Activated naive CD4-positive, alpha-beta T cell treated with anti-CD3 and anti-CD28 coated beads, Interleukin-2, amount 50 U/mL, for 16 hours (primary cell): ENCODE measurements at regions not wholly inside any gene's neighbourhood (a gene's known extent, or its start where the extent isn't known, plus 50 kb on each side); places are given as distances from the start of the nearest gene placed in this dataset.
"Not testable (repeated sequence)": the region's sequence is repeated elsewhere in the genome, so short reads cannot be mapped to it uniquely, and the experiment has no call there.

Experiments used
- DNase-seq: peaks from one replicate; pipeline ENCODE4 v3.0.0-alpha.2; 2020

DNA sequence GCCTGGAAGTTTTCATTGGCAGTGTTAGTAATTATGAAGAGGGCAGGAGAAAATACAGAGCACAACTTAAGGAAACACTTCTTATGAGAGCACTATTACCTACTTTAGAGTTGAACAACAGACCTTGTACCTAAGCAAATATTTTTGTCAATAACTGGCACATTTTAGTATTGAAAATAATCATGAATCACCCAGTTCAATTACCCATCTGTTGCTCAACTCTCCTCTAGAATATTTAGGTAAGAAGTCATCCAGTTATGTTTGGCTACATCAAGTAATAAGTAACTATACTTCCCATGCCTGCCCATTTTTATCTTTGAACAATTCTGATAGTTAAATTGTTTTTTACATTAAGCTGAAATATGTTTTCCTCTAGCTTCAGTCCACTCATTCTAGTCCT lies 893.4 kb downstream of the DIAPH3 start:
- DNase-seq: no peak

DNA sequence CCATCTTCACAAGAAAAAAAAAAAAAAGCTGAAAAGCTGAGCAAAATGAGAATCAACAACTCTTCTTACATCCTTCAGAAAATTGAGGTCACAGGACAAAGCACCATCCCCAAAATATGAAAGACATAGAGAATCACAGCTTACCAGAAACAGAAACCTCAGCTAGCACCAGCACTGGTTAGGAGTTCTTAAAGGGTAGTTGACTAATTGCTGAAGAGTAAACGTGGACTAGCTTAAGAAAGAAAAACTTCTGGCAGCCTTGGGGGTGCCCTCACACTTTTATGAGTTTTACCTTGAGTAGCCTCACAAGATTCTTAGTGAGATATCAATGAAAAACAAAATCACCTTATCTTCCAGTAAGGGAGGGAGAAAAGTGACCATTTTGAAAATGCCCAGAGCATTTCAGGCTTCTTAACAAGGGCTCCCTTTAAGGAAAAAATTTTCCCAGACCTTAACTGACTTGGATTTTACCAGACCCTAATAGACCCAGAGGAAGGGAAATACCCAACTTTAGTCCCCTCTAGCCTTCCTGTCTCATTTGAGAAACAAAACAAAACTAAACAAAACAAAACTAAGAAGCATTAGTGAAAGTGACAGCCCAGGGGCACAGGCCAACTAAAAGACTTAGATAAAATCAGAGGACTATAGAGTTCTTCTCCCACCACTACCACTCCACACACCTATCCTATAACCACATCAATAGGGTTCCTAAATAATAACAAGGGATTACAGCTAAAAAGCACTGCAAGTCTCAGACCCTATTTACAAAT lies 888.6 kb downstream of the DIAPH3 start:
- DNase-seq: no peak

DNA sequence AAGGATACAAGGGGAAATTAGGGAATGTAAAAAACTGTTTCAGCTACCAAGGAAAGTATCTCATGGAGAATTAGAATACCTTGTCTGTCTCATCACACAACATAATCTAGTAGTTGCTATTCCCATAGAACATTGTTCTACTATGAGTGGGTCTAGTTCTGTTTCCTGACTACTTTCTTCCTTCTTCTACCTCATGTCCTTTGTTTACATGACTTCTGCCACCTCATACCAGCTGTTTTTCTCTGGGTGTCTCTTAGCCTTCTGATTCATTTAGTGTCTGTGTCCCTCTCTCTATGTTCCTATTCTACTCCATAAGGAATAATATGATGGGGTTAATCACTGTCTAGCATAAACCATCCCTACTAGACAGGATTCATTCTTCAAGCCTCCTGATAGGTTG lies 887.3 kb downstream of the DIAPH3 start:
- DNase-seq: no peak

DNA sequence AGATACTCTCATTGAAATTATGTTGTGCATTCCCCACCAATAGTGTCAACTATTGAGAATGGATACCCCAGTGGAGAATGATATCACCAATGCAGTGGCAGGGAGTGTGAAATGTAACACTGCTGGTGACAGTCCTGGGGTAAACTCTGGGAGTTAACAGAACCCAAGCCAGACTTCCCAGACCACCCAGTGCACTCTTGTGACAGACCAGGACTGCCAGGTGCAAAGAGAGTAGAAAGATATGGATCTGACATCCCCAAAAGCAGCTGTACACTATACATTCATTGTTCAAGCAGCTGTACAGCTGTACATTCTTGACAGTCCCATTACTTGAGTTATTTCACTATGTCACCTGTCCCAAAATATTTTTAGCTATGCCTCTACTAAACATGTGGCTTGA lies 886.6 kb downstream of the DIAPH3 start:
- DNase-seq: no peak

DNA sequence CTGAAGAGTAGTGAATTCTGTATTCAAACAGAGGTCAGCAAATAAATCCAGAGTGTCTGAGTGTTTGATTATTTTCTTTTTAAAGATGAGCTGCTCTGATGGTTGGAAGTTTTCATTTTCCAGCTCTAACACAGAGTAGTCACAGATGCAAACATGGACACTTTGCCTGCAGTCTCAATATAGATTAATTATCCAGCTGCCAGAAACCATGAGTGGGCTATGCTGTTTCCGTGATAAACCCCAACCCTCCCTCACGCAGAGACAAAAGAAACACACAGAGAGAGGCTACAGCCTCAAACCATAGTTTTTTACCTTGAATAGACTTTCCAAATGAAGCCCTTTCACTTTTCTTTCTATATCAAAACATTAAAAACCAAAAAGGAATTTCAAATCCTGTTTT lies 884.7 kb downstream of the DIAPH3 start:
- DNase-seq: no peak

DNA sequence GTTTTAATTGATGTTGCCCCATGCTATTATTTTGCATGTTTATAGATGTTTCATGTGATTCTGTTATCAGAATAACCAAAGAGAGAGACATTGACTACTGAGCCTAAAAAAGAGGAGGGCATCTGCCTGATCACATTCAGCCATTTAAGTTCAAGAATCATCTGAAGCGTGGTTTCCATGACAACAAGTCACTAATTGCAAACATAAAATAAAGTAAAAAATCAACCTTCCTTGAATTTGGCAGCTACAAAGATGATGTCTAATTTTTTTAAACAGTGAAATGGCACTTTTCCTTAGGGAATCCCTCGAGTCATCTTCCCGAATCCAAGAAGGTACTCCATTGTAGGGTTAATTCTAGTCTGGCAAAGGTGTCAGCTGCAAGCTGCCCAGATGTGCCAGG lies 884.2 kb downstream of the DIAPH3 start:
- DNase-seq: no peak

DNA sequence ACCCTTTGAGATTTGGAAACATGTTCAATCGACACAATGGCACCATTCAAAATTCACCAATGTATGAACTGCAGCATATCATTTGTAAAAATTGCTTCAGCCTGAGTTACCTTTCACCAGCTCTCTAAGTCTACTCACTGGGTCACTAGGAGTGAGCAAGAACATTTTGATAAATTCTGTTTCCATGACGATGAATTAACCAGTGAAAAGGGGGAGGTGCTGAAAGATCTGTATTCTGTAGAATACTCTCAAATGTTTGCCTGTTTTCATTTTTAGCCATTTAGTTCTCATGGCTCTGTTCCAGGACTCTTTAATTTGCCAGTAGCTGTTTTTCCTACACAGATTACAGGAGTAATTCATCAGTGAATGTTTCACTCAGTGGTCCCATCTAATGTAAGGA lies 883.4 kb downstream of the DIAPH3 start:
- DNase-seq: no peak

DNA sequence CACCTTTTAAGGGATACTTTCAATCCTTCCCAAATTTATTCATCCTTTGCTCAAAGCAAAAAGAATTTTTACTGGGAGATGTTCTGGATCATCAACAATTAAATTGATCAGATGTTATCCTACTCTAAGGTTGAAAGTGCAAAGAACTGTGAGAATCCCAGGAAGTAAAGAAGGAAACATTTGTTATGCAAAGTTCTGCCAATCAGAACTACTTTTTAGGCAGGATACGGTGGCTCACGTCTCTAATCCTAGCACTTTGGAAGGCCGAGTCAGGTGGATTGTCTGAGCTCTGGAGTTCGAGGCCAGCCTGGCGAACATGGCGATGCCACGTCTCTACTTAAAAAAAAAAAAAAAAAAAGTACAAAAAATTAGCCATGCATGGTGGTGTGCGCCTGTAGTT lies 882.3 kb downstream of the DIAPH3 start:
- no peak for DNase-seq

DNA sequence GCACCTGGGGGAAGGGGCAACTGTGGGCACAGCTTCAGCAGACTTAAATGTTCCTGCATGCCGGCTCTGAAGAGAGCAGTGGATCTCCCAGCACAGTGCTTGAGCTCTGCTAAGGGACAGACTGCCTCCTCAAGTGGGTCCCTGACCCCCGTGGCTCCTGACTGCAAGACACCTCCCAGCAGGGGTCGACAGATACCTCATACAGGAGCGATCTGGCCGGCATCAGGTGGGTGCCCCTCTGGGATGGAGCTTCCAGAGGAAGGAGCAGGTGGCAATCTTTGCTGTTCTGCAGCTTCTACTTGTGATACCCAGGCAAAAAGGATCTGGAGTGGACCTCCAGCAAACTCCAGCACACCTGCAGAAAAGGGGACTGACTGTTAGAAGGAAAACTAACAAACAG lies 871.5 kb downstream of the DIAPH3 start:
- not testable (repeated sequence) for DNase-seq

DNA sequence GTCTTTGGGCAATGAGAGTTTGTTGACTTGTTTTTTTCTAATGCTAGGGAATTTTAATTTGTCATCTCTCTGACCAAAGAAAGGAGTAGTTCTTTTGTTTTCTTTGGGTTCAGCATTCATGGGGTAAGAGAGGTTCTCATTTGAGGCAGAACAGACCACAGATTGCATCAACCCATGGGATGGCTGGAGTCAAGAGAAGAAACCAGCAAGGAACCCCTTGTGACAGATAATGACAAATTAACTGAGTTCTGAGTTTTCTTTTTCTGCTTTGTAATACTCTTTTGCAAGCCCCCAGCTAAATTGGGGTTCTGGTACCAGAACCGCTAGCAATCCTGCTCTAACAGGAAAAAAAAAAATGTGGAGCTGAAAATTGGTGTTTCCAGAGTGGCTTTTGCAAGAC lies 864.1 kb downstream of the DIAPH3 start:
- no peak for DNase-seq

DNA sequence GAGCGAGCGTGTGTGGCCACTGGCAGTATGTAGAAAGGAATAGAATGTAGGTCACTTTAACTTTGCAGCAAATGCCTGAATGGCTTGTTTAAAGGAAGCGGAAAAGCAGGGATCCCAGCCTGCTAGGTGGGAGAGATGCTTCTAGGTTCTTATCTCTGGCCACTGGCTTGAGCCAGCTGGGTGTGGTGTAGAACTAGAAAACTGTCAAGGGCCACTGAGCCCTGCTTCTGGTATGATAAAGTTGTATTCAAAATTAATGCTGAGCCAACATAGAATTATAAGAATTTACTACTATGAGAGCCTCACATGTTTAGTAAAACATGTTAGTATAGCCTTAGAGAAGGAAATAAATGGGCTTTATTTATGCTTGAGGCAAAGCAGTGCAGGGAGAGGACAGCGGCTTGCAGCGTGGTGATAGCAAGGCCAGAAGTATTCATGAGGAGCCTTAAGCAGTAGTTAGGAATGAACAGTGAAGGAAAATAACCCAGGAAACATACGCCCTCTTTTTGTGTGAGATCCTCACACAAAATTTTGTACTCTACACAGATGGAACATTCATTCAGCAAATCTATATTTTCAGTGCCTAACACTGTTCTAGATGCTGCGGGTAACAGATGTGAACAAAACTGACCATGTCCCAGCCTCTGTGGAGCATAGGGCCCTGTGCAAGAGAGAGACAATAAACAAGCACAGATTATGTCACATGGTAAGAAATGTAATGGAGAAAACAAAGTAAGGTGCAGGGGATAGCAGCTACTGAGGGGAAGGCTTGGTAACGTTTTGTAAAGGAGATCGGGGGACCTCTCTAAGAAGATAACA lies 863.2 kb downstream of the DIAPH3 start:
- no peak for DNase-seq

DNA sequence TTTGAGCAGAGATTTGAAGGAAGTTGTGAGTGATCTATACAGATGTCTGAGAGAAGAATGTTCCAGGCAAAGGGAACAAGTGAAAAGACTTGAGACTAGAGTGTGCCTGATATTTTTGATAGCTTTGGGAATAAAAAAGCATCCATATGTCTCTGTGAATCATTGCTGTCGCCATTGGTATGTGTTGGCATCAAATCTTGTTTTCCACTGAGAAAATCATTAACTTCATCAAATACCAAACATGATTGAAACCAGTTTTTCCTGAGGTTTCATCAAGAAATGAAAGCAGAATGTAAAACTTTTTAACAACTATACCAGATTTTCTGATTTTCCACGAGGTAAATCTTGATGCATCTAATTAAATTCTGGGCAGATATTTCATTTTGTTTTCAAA lies 862.6 kb downstream of the DIAPH3 start:
- DNase-seq: no peak

DNA sequence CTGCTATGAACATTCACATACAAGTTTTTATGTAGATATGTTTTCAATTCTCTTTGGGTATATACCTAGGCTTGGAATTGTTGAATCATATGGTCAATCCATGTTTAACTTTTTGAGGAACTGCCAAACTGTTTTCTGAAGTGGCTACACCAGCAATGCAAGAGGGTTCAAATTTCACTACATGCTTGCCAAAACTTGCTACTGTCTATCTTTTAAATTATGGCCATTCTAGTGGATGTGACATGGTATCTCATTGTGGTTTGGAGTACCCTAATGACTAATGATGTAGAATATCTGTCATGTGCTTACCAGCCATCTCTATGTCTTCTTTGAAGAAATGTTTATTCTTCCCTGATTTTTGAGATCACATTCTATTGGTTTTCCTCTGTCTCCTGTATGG lies 860.3 kb downstream of the DIAPH3 start:
- DNase-seq: no peak

DNA sequence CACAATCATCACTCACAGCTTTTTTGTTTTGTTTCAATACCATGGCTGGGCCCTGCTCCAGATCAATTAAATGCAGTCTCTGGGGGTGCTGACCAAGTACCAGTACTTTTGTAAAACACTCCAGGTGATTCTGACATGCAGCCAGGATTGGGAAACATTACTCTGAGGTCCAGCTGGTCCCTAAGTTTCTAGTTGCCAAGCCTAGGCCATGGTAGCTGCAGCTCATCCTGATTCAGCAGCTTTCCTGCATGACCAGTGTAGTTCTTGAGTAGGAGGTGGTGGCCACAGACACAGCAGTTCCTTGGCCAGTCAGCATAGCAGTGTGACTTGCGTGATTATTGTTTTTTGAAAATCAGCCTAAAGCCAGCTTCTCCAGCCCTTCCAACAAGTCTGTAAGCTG lies 859.1 kb downstream of the DIAPH3 start:
- DNase-seq: no peak

DNA sequence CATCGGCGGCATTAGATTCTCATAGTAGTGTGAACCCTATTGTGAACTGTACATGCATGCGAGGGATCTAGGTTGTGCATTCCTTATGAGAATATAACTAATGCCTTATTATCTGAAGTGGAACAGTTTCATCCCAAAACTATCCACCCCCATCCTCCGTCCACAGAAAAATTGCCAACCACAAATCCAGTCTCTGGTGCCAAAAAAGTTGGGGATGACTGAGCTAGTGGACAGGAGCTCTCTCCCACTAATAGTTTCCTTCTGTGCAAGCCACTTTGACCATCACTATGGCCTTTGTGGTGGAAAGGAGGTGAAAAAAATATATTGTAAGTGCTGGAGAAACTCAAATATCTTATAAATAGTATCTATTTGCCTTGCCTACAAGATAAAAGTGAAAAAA lies 857.8 kb downstream of the DIAPH3 start:
- no peak for DNase-seq

DNA sequence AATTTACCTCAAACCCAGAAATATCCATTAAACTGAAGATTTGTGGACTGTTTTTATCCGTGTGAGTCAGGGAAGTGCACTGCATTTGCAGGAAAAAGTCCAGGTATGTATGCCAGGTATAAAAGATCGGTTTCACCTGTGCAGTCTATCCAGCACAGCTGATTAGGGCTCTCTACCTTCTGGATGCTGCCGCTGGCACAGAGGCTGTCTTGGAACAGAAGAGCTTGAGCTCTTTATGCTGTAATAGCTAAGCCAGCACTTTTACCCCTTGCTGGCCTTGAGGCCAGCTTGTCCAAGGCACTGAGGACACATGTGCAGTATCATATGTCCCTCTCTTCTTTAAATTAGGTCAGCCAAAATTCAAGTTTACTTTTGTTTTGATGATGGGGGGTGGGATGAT lies 851.0 kb downstream of the DIAPH3 start:
- no peak for DNase-seq

DNA sequence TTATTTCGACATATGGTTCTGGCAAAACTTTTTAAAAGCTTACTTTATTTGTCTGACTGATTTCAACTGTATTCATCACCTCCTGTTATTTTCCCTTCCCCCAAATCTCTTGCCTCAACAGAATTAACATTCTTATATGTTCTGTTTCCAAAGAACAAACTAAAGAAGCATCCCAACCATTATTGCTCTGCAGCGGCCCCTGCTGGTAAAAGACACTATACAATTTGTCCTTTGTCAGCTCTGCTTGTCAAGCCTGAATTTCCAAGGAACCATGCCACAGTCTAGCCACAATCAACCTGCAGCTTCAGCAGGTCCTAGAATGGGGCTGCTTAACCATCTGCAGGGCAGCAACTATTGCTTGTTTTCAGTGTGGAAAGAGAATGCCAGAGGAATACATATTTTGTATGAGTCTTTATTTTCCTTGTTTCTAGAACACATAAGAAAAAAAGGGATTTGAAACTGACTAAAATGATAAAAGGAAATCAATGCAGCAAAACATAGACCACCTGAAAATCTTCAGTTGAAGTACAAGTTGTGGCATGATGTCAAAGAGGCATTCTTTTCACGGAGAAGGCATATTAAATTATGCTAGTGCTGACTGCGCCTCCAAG lies 845.3 kb downstream of the DIAPH3 start:
- DNase-seq: peak; percentile 39

DNA sequence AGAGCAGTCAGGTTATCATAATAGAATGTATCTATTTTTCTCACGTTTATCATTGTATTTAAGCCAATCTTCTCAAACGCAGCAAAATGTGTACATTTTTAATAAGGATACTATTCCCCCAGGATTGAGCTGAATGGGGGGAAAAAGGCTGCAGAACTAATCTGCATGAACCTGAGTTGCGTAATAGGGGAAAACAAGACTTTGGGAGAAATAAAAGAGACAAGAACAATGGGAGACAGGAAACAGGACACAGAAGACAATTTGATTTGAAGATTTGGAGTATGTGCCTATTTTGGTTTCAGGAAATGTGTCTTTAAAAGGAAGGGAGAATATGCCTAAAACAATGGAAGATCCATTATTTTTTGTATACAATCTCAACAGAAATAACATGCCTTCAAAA lies 844.5 kb downstream of the DIAPH3 start:
- no peak for DNase-seq

DNA sequence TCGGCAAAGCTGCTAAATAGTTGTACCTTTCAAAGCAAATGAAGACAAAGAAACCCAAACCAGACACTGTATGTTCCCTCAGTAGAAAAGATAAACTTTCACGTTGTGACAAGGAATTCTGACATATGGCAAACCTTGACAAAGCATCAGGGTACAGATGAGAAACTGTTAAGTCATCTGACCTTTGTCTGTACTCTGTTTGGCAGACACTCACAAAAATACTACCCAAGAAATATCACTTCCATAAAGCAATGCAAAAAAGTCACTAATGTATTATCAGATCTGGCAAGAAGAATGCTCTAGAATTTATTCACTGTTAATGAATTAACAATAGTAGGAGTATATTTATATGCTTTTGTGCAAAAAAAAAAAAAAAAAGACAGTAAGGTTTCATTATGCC lies 843.7 kb downstream of the DIAPH3 start:
- no peak for DNase-seq

DNA sequence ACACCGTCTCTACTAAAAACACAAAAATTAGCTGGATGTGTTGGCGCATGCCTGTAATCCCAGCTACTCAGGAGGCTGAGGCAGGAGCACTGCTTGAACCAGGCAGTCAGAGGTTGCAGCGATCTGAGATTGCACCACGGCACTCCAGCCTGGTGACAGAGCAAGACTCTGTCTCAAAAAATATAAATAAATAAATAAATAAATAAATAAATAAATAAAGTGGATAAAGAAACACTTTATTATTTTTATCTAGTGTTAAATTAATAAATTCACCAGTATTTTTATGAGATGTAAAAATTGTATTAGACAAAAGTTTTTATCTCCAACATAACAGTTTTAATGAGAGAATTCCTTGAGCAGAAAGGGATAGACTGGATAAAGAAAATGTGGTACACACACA lies 839.3 kb downstream of the DIAPH3 start:
- DNase-seq: not testable (repeated sequence)

DNA sequence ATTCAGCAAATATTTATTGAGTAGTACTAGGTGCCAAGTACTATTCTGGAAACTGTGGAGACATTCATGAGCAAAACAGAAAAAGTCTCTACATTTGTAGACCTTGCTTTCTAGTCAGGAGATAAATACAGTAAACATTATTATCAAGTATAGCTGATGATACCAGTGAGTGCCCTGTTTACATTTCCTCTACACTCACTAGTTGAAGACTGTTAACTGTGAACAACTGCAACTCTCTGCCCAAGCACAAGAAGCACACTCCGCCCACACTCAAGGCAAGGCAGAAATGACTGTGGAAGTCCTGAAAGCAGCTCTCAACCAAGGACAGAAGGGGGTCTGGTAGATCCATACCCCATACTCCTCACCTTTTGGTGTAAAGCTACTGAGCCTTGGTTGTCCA lies 837.0 kb downstream of the DIAPH3 start:
- no peak for DNase-seq

DNA sequence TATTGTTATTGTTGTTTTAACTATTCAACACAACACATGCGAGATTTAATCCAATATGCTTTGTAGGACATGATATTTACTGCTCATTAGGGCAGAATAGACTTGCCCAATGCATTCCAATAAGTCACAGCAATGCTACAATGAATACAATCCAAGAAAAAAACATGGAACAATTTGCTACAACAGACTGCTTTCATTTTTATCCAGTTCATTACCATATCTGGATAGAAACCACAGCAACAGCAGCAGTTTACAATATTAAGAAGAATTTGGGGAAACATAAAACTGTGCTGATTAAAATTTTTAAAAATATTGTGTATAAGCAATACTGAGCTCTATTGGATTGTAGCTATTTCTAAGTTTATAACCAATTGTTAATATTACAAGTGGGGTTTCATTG lies 833.0 kb downstream of the DIAPH3 start:
- no peak for DNase-seq

DNA sequence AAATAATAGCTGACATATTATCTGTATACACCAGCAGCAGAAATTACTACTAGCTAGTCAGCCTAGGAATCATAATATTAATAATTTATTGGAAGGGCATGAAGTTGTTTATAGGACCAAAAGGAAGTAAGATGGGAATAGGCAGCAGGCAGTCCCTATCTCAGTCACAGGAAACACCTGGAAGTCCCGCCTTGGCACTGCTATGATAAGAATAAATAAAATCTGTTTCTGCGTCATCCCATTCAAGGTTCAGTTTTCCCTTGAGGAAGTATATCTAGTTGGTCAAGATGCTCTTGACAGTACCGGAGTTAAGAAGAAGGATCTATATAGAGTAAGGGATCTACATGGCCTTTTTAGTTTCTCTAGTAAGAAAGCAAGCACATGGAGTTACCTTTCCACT lies 830.8 kb downstream of the DIAPH3 start:
- DNase-seq: no peak

DNA sequence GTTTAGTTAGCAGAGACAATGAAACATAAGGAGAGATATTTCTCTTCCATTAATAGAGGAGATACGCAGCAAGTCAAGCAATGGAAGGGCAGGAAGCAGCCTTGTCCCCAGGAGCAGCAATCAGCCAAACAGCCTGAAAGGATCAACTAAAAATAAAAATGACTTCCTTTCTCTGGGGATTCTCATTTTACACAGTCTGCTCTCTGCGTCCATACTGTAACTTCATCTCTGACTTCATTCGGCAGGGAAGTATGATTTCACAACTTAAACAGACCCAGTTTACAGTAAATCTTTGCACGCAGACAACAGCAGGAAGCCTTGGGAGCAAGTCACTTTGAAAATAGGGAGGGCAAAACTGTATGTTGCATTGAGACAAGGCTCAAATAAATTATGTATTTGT lies 826.7 kb downstream of the DIAPH3 start:
- DNase-seq: no peak
